Nucleus accumbens (tissue), 56 donors: ENCODE measurements at regions not wholly inside any gene's neighbourhood (a gene's known extent, or its start where the extent isn't known, plus 50 kb on each side); places are given as distances from the start of the nearest gene placed in this dataset.

ENCODE experiments used
- DNase-seq, 56 donors: peaks; one replicate each; lab custom pipeline; 2025; lab: John Stamatoyannopoulos, UW

DNA sequence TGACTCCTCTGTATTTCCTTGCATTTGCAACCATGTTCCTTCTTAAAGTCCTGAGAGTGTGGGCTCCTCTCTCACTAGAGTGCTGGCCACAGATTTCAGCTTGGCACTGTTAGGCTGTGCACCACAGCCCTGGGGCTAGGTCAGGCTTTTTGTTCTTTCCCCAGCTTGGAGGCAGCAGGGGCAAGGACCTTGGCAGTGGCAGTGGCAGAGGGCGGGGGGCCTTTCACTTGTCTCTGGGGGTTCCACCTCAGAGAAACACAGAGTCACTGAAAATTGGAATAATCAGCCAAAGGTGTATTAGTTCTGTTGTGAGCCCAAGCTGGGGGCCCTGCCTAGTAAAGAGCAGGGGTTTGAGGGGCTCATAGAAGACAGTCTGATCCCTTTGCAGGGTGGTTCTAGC is 142.8 kb upstream of the CT83 start:
- DNase-seq = no peak

DNA sequence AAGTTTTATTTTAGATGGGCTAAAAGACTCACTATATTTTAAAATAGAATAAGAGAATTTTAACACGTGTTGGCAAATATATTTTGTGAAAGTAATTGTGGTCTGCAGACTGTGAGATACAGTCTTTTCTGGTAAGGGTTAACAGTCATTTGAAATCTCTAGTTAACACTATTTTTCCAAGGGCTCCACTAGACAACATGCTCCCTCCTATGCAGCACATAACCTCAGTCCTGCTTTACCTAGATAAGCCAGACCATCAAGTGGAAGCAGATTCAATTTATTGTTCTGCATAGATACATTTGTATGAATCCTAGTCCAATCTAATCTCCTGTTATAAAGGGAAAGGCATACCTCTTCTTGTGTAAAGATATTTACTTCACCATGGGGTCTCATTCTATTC is 133.2 kb upstream of the CT83 start:
- DNase-seq = no peak
